ENCODE measurements at regions not wholly inside any gene's neighbourhood (a gene's known extent, or its start where the extent isn't known, plus 50 kb on each side); places are given as distances from the start of the nearest gene placed in this dataset.

DNA sequence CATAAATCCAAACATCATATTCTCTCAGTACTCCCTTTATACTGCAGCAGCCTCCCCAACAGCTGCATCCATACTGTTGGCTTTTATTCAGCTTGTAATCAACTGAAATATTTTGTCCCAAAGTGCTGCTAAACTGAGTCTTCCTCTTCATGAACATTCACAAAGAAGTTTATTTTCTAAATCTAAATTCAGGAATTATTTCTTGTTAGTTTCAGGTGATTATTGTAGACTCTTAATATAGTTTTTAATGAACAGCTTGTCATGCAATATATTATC is 269.3 kb upstream of the UBE2E2 start:
- POLR2A ChIA-PET = no interaction called here
- Histone ChIP-seq H3K4me2 (no peak overlapping the region), H3K4me3 (no peak overlapping the region), H3K27ac (no peak overlapping the region), H3K4me1 (no peaks in the 10 kb centered on the region), H3K9me3 (no peaks in the 10 kb centered on the region)
- no peak for ATAC-seq
- DNase-seq (ENCODE audit: low read depth in 1 of 2, low spot score in 1 of 2) = no peak
- FAIRE-seq = no peak
- CTCF ChIA-PET = no interaction called here
- no peak for TF ChIP-seq HOXB5 (CRISPR knock-in tag; IDR thresholded peaks at IDR 0.05)

DNA sequence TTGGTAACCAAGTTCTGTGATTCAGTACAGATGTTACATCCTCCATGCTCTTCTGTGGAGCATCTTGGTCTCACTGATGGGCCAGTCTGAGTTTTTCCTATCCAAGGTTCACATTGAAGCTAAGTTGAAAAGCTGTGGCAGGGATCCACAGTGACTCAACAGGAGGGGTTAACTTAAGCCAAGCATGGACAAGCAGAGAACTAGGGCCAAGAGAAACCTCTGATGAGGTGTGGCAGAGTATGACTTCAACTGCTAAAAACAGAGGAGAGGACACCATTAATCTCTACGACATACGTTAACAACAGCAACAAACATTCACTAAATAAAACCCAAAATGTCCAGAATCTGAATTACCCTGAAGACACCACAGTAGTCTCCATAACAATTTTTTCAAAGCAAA is 268.1 kb upstream of the UBE2E2 start:
- TF ChIP-seq, protein P1, sequence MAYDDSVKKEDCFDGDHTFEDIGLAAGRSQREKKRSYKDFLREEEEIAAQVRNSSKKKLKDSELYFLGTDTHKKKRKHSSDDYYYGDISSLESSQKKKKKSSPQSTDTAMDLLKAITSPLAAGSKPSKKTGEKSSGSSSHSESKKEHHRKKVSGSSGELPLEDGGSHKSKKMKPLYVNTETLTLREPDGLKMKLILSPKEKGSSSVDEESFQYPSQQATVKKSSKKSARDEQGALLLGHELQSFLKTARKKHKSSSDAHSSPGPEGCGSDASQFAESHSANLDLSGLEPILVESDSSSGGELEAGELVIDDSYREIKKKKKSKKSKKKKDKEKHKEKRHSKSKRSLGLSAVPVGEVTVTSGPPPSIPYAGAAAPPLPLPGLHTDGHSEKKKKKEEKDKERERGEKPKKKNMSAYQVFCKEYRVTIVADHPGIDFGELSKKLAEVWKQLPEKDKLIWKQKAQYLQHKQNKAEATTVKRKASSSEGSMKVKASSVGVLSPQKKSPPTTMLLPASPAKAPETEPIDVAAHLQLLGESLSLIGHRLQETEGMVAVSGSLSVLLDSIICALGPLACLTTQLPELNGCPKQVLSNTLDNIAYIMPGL (CRISPR knock-in tag; IDR thresholded peaks at IDR 0.05; ENCODE audit: borderline replicate concordance) = no peak
- TF ChIP-seq RARB (CRISPR knock-in tag; IDR thresholded peaks at IDR 0.05) = no peak
- no peak for TF ChIP-seq TP53 (CRISPR knock-in tag; IDR thresholded peaks at IDR 0.05)
- TF ChIP-seq, protein P2, sequence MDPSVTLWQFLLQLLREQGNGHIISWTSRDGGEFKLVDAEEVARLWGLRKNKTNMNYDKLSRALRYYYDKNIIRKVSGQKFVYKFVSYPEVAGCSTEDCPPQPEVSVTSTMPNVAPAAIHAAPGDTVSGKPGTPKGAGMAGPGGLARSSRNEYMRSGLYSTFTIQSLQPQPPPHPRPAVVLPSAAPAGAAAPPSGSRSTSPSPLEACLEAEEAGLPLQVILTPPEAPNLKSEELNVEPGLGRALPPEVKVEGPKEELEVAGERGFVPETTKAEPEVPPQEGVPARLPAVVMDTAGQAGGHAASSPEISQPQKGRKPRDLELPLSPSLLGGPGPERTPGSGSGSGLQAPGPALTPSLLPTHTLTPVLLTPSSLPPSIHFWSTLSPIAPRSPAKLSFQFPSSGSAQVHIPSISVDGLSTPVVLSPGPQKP (IDR thresholded peaks at IDR 0.05; ENCODE audit: low read depth, low read length) = no peak
- no peak for TF ChIP-seq CEBPB (IDR thresholded peaks at IDR 0.05)
- TF ChIP-seq FOSB (CRISPR knock-in tag; IDR thresholded peaks at IDR 0.05) = no peak
- no peak for TF ChIP-seq ZSCAN20 (CRISPR knock-in tag; IDR thresholded peaks at IDR 0.05)
- TF ChIP-seq NFE2L2 (conservative IDR thresholded peaks at IDR 0.05; ENCODE audit: low read length) = no peak
- Histone ChIP-seq H3K4me2 (no peak overlapping the region), H3K9me3 (no peaks in the 10 kb centered on the region), H3K4me3 (no peak overlapping the region), H3K27ac (no peak overlapping the region), H3K4me1 (no peaks in the 10 kb centered on the region)
- 76% methylated on average over 2 of the region's 2 CpGs for WGBS (ENCODE audit: missing lambda C conversion rate)
- CTCF ChIA-PET = no interaction called here
- DNase-seq (ENCODE audit: low read depth in 1 of 2, low spot score in 1 of 2) (no peak), ATAC-seq (no peak), FAIRE-seq (no peak)
- POLR2A ChIA-PET = no interaction called here

DNA sequence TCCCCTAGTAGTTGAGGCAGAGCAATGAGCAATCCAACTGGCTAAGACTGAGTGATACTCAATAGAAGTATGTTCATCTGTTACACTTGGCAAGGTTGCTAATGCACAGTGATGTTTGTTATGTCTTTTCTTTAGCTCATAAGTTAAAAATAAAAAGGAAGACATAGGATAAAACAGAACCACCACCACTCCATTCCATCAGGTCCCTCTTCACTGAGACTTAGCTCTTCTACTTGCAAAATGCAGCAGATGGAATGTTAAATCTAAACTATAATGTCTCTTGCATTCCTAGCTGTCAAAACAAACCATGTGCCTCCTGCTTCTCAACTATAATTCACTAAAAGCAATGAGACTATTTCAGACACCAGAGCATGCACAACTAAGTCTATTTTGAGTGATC is 265.6 kb upstream of the UBE2E2 start:
- Histone ChIP-seq H3K9me3 (no peaks in the 10 kb centered on the region), H3K4me1 (no peaks in the 10 kb centered on the region), H3K4me2 (no peak overlapping the region), H3K27ac (no peak overlapping the region), H3K4me3 (no peak overlapping the region)
- no peak for DNase-seq (ENCODE audit: low read depth in 1 of 2, low spot score in 1 of 2)
- TF ChIP-seq ZSCAN20 (CRISPR knock-in tag; IDR thresholded peaks at IDR 0.05) (no peak), MAZ (IDR thresholded peaks at IDR 0.05; ENCODE audit: borderline replicate concordance, low read depth, low read length) (no peak), FOSB (CRISPR knock-in tag; IDR thresholded peaks at IDR 0.05) (no peak), RCOR1 (IDR thresholded peaks at IDR 0.05; ENCODE audit: low read depth, low read length) (no peak), SMC3 (IDR thresholded peaks at IDR 0.05) (no peak), FOSL2 (IDR thresholded peaks at IDR 0.05) (no peak), FOSL2 (CRISPR knock-in tag; IDR thresholded peaks at IDR 0.05) (no peak), EHF (CRISPR knock-in tag; IDR thresholded peaks at IDR 0.05) (no peak), CHD2 (IDR thresholded peaks at IDR 0.05; ENCODE audit: low read length, partially characterized antibody) (no peak), KDM5A (IDR thresholded peaks at IDR 0.05) (no peak), EHMT2 (IDR thresholded peaks at IDR 0.05; ENCODE audit: low read depth) (no peak)
- TF ChIP-seq, protein P3, sequence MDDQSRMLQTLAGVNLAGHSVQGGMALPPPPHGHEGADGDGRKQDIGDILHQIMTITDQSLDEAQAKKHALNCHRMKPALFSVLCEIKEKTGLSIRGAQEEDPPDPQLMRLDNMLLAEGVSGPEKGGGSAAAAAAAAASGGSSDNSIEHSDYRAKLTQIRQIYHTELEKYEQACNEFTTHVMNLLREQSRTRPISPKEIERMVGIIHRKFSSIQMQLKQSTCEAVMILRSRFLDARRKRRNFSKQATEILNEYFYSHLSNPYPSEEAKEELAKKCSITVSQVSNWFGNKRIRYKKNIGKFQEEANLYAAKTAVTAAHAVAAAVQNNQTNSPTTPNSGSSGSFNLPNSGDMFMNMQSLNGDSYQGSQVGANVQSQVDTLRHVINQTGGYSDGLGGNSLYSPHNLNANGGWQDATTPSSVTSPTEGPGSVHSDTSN (IDR thresholded peaks at IDR 0.05) = no peak
- FAIRE-seq = no peak
- no peak for ATAC-seq
- CTCF ChIA-PET = interaction anchor here (0.9 kb wide), 1 partner anchor 14 kb away, joined by 3 read pairs; no protein-coding TSS in a partner anchor
- POLR2A ChIA-PET = no interaction called here

DNA sequence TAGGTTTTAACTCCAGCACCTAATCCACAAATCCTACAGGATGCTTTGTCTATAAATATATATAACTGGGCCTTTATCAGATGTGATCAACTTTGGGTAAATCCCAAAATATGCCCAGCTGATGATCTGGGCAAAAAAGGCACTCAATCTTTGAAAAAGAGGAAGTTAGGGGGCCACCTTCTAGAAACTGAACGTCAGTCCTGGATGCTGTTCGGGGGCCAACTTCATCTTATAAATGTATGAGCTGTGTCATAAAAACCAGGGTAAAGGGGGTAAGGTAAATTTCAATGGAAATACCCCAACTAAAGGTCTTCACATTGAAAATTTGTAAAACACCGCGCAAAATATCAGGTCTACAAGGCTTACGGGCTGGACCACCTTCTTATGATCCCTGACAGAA is 264.4 kb upstream of the UBE2E2 start:
- Histone ChIP-seq H3K4me2 (no peak overlapping the region), H3K27ac (no peak overlapping the region), H3K4me3 (no peak overlapping the region), H3K4me1 (no peaks in the 10 kb centered on the region), H3K9me3 (no peaks in the 10 kb centered on the region)
- 53% methylated on average over 5 of the region's 5 CpGs for WGBS (ENCODE audit: missing lambda C conversion rate)
- no peak for ATAC-seq
- ChIA-PET POLR2A (no interaction called here), CTCF (interaction anchor here (1.2 kb wide), 1 partner anchor 12 kb away, joined by 3 read pairs; no protein-coding TSS in a partner anchor)
- DNase-seq (ENCODE audit: low read depth in 1 of 2, low spot score in 1 of 2) = no peak
- FAIRE-seq = no peak
- no peak for TF ChIP-seq ESRRA (IDR thresholded peaks at IDR 0.05; ENCODE audit: borderline replicate concordance, low read length)
- no peak for TF ChIP-seq HOXB5 (CRISPR knock-in tag; IDR thresholded peaks at IDR 0.05)
- no peak for TF ChIP-seq EHF (CRISPR knock-in tag; IDR thresholded peaks at IDR 0.05)
- TF ChIP-seq, protein P4, sequence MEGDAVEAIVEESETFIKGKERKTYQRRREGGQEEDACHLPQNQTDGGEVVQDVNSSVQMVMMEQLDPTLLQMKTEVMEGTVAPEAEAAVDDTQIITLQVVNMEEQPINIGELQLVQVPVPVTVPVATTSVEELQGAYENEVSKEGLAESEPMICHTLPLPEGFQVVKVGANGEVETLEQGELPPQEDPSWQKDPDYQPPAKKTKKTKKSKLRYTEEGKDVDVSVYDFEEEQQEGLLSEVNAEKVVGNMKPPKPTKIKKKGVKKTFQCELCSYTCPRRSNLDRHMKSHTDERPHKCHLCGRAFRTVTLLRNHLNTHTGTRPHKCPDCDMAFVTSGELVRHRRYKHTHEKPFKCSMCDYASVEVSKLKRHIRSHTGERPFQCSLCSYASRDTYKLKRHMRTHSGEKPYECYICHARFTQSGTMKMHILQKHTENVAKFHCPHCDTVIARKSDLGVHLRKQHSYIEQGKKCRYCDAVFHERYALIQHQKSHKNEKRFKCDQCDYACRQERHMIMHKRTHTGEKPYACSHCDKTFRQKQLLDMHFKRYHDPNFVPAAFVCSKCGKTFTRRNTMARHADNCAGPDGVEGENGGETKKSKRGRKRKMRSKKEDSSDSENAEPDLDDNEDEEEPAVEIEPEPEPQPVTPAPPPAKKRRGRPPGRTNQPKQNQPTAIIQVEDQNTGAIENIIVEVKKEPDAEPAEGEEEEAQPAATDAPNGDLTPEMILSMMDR (IDR thresholded peaks at IDR 0.05) = no peak
- no peak for TF ChIP-seq HDAC2 (IDR thresholded peaks at IDR 0.05)
- TF ChIP-seq BHLHE40 (IDR thresholded peaks at IDR 0.05; ENCODE audit: low read depth, low read length) = no peak
- TF ChIP-seq RCOR1 (IDR thresholded peaks at IDR 0.05; ENCODE audit: low read depth, low read length) = no peak
- TF ChIP-seq, protein P5, sequence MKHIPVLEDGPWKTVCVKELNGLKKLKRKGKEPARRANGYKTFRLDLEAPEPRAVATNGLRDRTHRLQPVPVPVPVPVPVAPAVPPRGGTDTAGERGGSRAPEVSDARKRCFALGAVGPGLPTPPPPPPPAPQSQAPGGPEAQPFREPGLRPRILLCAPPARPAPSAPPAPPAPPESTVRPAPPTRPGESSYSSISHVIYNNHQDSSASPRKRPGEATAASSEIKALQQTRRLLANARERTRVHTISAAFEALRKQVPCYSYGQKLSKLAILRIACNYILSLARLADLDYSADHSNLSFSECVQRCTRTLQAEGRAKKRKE (CRISPR knock-in tag; IDR thresholded peaks at IDR 0.05; ENCODE audit: low read depth) = no peak
- no peak for TF ChIP-seq FOSL2 (IDR thresholded peaks at IDR 0.05)
- no peak for TF ChIP-seq FOSL2 (CRISPR knock-in tag; IDR thresholded peaks at IDR 0.05)
- TF ChIP-seq SREBF2 (IDR thresholded peaks at IDR 0.05) = no peak
- no peak for TF ChIP-seq KDM5A (IDR thresholded peaks at IDR 0.05)
- TF ChIP-seq CHD4 (IDR thresholded peaks at IDR 0.05; ENCODE audit: borderline replicate concordance) = no peak
- TF ChIP-seq ZNF302 (CRISPR knock-in tag; IDR thresholded peaks at IDR 0.05) = no peak
- TF ChIP-seq MAFK (IDR thresholded peaks at IDR 0.05; ENCODE audit: partially characterized antibody) = no peak
